ENCODE measurements at regions not wholly inside any gene's neighbourhood (a gene's known extent, or its start where the extent isn't known, plus 50 kb on each side); places are given as distances from the start of the nearest gene placed in this dataset.

DNA sequence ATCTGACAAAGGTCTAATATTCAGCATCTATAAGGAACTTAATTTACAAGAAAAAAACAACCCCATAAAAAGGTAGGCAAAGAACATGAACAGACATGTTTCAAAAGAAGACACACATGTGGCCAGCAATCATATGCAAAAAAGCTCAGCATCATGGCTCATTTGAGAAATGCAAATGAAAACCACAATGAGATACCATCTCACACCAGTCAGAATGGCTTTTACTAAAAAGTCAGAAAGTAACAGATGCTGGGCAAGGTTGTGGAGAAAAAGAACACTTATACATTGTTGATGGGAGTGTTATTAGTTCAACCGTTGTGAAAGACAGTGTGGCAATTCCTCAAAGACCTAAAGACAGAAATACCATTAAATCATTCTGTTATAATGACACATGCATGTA, 289.9 kb upstream of the MMS22L start:
- Histone ChIP-seq H3K36me3 (ENCODE audit: control insufficient read depth in 1 of 2, insufficient read depth in 2 of 2, low read length in 2 of 2) (no peaks in the 10 kb centered on the region), H4K20me1 (ENCODE audit: insufficient read depth) (no peaks in the 10 kb centered on the region), H3K9me2 (ENCODE audit: insufficient read depth) (no peaks in the 10 kb centered on the region), H3K9me3 (ENCODE audit: control insufficient read depth in 1 of 2, insufficient read depth in 1 of 2, low read depth in 1 of 2, low read length in 2 of 2) (no peaks in the 10 kb centered on the region), H3K27me3 (ENCODE audit: insufficient read depth, low read length) (peaks cover 23% of the 10 kb centered on the region), H3K27ac (ENCODE audit: low read depth, low read length) (no peak overlapping the region), H3K9ac (ENCODE audit: low read length) (no peak overlapping the region), H2AFZ (ENCODE audit: low read depth, low read length, poor library complexity, severe bottlenecking) (no peak overlapping the region), H3K4me2 (ENCODE audit: low read length) (no peak overlapping the region), H3K4me1 (ENCODE audit: control insufficient read depth in 1 of 2, insufficient read depth in 2 of 2, low read length in 2 of 2) (no peaks in the 10 kb centered on the region), H3K4me3 (replicated peaks in 1 of 2; ENCODE audit: low read depth in 1 of 2, low read length in 2 of 2) (no peak overlapping the region), H3K79me2 (ENCODE audit: insufficient read depth, low read length) (no peaks in the 10 kb centered on the region)
- ChIA-PET POLR2A (no interaction called here), CTCF (no interaction called here), RAD21 (ENCODE audit: low non-redundant PET in 1 of 2, low total read pairs in 2 of 2, uncharacterized antibody in 2 of 2, unreplicated experiment in 2 of 2) (no interaction called here)
- TF ChIP-seq ATF3 (IDR thresholded peaks at IDR 0.05) (no peak), FOSL1 (IDR thresholded peaks at IDR 0.05; ENCODE audit: low read depth) (no peak), SRF (IDR thresholded peaks at IDR 0.05; ENCODE audit: low read depth) (no peak)
- no TSS peak for BruUV-seq (replicated peaks)
- ATAC-seq (no peak), DNase-seq (ENCODE audit: low read depth, low spot score) (no peak)
- intact Hi-C loops (cut with micrococcal nuclease): no loop called here

DNA sequence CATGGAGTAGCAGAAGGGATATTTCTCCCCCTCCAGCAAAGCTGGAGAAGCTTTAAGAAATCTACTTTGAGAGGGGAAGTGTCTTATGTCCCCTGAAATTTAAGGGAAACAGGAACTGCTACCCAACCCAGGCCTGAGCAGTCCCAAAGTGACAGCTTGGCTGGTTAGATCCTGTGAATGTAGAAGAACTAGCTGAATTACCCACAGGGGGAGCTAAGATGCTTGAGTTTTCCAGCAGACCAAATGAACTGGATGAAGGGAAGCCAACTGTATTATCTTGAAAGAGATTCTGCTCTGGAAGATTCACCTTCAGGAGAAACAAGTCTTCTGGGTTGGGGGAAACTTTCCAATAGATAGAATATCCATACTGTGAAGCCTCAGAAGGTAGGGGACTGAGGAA, 303.3 kb upstream of the MMS22L start:
- Histone ChIP-seq H3K36me3 (ENCODE audit: control insufficient read depth in 1 of 2, insufficient read depth in 2 of 2, low read length in 2 of 2) (no peaks in the 10 kb centered on the region), H3K9me2 (ENCODE audit: insufficient read depth) (no peaks in the 10 kb centered on the region), H3K27ac (ENCODE audit: low read depth, low read length) (no peak overlapping the region), H2AFZ (ENCODE audit: low read depth, low read length, poor library complexity, severe bottlenecking) (peak overlapping the region; percentile 4), H3K4me2 (ENCODE audit: low read length) (no peak overlapping the region), H3K4me3 (replicated peaks in 1 of 2; ENCODE audit: low read depth in 1 of 2, low read length in 2 of 2) (no peak overlapping the region), H3K9me3 (ENCODE audit: control insufficient read depth in 1 of 2, insufficient read depth in 1 of 2, low read depth in 1 of 2, low read length in 2 of 2) (no peaks in the 10 kb centered on the region), H3K4me1 (ENCODE audit: control insufficient read depth in 1 of 2, insufficient read depth in 2 of 2, low read length in 2 of 2) (no peaks in the 10 kb centered on the region), H4K20me1 (ENCODE audit: insufficient read depth) (no peaks in the 10 kb centered on the region), H3K9ac (ENCODE audit: low read length) (no peak overlapping the region), H3K27me3 (ENCODE audit: insufficient read depth, low read length) (no peaks in the 10 kb centered on the region), H3K79me2 (ENCODE audit: insufficient read depth, low read length) (no peaks in the 10 kb centered on the region)
- no peak for TF ChIP-seq EGR1 (IDR thresholded peaks at IDR 0.05; ENCODE audit: low read depth)
- no peak for TF ChIP-seq POLR2A (IDR thresholded peaks at IDR 0.05; ENCODE audit: borderline replicate concordance, extremely low read depth, insufficient read depth, insufficient read length)
- peak; percentile 37; the same call in 1 of the 2 replicates for TF ChIP-seq RAD21 (IDR thresholded peaks at IDR 0.05; ENCODE audit: low read depth)
- TF ChIP-seq ZFX (IDR thresholded peaks at IDR 0.05): no peak
- no peak for TF ChIP-seq EZH2phosphoT487 (IDR thresholded peaks at IDR 0.05; ENCODE audit: borderline replicate concordance)
- no peak for TF ChIP-seq MAX (IDR thresholded peaks at IDR 0.05)
- no peak for TF ChIP-seq JUND (IDR thresholded peaks at IDR 0.05)
- TF ChIP-seq, protein P1, sequence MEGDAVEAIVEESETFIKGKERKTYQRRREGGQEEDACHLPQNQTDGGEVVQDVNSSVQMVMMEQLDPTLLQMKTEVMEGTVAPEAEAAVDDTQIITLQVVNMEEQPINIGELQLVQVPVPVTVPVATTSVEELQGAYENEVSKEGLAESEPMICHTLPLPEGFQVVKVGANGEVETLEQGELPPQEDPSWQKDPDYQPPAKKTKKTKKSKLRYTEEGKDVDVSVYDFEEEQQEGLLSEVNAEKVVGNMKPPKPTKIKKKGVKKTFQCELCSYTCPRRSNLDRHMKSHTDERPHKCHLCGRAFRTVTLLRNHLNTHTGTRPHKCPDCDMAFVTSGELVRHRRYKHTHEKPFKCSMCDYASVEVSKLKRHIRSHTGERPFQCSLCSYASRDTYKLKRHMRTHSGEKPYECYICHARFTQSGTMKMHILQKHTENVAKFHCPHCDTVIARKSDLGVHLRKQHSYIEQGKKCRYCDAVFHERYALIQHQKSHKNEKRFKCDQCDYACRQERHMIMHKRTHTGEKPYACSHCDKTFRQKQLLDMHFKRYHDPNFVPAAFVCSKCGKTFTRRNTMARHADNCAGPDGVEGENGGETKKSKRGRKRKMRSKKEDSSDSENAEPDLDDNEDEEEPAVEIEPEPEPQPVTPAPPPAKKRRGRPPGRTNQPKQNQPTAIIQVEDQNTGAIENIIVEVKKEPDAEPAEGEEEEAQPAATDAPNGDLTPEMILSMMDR (IDR thresholded peaks at IDR 0.05 in 2 of 3, conservative IDR thresholded peaks at IDR 0.05 in 1 of 3; ENCODE audit: borderline replicate concordance in 1 of 3, insufficient read depth in 1 of 3, low read depth in 2 of 3, low read length in 2 of 3): peak in 2 of 3 experiments; percentile 23 to 36; a peak in 3 of 6 replicates
- no peak for TF ChIP-seq ZNF274 (IDR thresholded peaks at IDR 0.05; ENCODE audit: low read depth, low read length)
- DNase-seq (ENCODE audit: low read depth, low spot score): no peak
- ChIA-PET CTCF (no interaction called here), POLR2A (no interaction called here), RAD21 (ENCODE audit: low non-redundant PET in 1 of 2, low total read pairs in 2 of 2, uncharacterized antibody in 2 of 2, unreplicated experiment in 2 of 2) (no interaction called here)
- ATAC-seq: no peak
- BruUV-seq (replicated peaks): no TSS peak
- intact Hi-C loops (cut with micrococcal nuclease): no loop called here

Measured in HCT116 (cell line).